ENCODE measurements at regions not wholly inside any gene's neighbourhood (a gene's known extent, or its start where the extent isn't known, plus 50 kb on each side); places are given as distances from the start of the nearest gene placed in this dataset.
A peak's percentile ranks its signal among the peaks of the same experiment; 100 is the strongest.

DNA sequence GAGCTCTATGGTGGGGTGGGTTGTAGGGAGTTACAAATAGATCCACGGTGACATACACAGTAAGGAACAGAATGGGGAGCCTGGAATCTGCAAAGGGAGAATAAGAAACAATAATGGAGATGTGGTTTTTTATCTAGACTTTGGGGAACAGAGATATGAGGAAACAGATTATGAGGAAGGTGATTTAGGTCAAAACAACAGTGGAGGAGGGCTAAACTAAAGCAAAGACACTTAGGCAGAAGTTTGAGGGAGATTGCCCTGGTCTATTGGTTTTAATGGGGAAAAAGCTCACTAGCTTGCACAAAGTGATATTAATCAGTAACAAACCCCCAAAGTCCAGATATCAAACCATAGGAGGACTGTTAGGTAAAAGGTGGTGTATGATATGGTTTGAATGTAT lies 144.5 kb upstream of the DYRK2 start:
- no peak for DNase-seq

DNA sequence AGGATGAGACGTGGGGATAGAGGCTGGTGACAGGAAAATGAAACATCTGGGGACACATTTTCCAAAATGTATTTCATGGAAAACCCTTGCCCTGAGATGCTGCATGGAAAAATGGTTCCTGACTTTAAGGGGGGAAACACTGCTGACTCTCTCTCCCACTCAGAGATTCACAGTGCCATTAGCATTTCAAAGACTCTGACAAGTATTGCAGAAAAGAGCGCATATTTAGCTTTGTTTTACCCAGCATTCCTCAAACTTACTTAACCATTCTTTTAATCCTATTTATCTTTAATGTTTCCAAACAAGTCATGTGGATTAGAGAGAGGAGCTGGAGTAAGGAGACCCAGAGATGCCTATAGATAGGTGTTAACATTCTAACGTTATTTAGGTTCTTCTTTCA lies 141.8 kb upstream of the DYRK2 start:
- DNase-seq: no peak

DNA sequence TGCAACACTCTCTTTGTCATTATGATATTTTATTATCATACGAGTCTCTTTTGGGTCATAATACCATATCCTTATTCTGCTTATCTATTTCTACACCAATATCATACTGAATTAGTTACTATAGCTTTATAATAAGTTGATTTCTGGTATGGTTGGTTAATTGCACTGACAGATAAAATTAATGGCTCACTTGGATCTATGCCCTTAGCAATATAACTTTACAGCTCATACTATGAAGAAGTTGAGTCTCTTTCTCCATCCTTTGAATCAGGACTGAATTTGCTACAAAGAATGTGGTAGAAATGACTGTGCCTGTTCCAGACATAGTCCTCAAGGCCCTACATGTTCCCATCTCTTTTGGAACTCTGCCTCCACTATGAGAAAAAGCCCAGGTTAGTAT lies 139.7 kb upstream of the DYRK2 start:
- DNase-seq: no peak

DNA sequence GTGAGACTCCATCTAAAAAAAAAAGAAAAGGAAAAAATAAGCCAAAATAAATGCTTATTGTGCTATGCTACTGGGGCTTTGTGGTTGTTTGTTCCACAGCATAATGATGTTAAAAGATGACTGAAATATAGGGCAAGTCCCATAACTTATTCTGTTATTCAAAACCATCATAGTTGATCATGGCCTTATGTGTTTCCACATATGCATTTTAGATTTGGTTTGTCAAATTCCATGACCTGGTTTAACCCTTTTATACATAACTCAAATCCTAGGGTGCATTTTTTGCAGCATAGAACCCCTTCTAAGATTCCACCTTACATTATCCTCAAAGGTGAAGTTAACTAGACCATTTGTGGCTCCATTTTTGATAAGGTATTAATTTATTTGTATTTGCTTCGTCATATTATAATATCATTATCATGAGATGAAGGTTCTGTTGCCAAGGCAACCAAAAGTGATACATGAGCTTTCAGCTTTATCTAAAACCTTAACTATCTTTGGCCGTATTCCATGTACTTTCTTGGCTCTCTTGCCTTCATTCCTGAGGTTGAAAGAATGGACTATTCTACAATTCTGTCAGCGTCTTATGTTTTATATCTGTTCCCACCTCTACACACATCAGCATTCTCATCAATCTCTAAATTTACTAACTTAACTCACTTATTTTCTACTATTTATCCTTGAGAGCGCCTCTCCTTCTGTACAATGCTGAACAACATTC lies 138.7 kb upstream of the DYRK2 start:
- no peak for DNase-seq

DNA sequence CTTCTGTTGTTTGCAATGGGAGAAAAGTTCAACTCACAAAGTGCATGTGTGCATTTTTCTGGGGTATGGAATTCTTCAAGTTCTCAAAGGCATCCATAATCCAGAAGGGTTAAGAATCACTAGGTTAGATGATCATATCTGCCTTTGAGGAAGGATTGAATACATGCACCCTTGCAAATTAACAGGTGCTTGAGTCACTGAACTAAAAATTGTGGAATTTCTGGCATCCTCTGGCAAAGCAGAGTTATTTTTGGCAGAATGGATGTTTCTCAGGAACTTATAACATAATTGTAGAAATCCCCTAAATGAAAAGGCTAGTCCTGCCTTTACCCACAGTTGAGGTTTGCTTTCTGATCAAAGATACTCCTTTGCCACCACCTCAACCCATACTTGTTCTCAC lies 136.5 kb upstream of the DYRK2 start:
- DNase-seq: no peak

DNA sequence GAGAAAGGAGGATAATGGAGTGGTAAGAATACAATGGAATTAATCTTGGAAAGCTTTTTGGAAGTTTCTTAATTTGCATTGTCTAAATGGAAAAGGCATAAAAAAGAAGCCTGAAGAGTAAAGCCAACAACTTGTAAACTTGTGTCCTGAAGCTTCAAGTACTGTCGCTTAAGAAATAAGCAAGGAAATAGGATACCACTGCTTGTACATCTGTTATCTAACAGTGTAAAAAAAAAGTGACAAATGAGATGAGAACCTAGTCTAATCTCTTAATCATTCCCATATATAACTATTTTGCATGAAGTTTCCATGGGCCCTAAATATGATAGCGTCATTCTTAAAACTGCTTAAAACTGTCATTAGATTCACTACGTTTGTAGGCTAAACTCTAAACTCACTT lies 134.0 kb upstream of the DYRK2 start:
- DNase-seq: no peak

DNA sequence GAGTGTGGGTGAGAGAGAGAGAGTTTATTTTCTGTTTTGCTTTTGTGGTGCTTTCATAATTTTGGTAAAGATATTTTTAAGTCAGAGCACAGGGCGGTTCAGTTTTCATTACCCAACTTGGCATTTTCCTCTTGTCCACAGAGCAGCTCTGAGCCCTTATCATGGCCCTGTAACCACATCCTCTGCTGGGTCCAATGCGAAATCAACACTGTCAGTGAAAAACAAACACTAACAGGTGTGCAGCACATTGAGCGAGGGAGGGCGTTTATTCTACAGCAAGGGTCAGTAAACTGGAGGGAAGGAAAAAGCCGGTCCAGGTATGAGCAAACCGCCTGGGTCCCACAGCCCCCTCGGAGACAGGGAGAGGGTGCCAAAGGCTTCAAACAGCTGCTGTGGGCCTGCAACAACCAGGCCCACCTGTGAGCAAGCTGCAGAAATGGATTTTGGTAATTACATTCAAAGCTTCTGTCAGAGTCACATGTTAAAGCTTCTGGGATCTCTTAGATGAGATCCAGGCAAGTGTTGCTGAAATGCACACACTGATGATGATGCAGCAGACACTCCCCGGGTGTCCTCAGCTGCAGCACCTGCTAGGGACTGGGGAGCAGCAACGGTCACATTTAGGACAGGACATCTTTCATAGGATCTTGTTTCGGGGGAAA lies 132.7 kb upstream of the DYRK2 start:
- DNase-seq: peak; percentile 76 to 95 (median 88)

DNA sequence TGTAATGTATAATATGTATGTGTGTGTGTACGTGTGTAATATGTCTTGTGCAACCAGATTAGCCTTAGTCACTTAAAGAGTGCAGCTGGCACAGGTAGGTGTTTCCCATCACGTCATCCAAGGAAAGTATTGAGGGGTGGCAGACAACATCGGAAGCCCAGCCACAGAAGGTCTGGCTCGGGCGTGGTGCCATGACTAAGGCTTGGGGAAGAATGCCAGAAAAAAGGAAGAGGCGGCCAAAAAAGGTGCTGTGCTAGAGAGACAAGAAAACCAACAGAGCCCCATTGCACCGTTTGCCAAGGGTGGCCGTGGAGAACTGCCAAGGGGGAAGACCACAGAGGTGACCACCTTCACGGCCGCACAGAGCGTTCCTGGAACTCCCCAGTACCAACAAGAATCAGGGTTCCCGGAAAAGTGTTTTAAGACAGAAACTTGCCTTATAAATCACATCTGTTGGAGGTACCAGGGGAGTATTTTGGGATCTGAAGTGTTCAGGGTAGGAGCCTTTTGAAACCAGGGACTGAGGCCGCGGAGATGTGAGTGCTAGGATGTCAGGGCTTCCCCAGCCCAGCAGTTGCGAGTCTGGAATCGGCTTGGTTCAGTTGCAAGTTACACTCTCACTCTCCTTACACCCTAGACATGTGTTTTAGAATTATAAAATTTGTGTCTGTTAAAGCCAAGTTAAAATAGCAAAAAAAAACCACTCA lies 131.2 kb upstream of the DYRK2 start:
- no peak for DNase-seq

DNA sequence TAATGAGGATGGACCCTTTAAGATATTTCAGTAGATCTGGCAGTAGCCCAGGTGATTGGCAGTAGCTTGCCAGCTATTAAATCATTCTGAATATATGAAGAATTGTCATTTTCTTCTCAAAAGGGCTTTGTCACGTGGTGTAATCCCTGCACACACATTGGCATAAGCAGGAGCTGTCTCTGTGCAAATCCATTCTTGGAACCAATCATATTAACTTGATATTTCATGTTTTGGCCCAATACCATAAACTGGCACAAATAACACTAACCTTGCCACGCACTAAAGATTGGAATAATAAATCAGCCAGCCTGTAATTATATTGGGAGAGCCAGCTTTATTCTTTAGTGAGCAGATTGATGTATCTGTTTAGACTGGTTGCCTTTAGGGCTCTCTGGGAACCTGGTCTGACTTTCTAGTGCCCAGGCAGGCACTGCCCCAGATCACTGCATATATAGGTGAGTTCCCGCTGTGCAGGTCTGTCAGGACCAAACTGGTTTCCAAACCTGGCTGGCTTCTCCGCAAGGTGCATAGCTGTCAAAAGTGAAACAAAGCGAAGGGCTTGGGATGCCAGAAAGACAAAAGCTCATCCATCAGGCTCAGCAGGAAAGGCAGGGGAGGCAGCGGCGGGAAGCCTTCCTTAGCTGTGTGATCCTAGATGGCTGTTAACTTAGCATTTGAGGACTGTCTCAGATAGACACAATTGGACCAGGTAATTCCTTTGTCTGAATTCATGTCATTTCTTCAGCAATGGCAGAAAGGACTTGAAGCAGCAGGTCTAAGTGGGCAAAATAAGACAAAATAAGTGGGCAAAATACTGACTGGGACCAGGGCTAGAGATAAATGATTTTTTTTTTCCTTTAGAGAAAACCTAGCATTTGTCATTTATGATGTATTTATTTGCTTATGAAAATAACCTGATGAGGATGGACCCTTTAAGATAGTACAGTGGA lies 128.8 kb upstream of the DYRK2 start:
- DNase-seq: peak; percentile 75 to 96 (median 86)

DNA sequence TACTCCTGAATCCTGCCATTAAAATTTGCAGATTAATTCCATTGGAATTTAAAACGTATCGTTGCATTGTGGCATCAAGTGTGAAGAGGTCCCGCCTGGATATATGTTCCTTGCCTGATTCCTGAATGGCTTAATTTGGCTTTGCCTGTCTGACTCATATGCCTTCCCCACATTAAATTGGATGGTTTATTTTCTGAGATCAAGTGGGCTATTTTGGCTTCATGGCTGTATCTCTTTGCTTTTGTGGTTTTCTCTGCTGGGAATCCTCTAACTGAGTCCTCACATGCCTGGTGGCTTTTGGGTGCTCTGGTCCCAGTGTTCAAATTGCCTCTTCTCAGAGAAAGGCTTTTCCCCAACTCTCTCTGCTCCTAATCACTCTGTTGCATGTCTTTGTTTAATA lies 127.9 kb upstream of the DYRK2 start:
- DNase-seq: peak; percentile 35 to 63 (median 45)

DNA sequence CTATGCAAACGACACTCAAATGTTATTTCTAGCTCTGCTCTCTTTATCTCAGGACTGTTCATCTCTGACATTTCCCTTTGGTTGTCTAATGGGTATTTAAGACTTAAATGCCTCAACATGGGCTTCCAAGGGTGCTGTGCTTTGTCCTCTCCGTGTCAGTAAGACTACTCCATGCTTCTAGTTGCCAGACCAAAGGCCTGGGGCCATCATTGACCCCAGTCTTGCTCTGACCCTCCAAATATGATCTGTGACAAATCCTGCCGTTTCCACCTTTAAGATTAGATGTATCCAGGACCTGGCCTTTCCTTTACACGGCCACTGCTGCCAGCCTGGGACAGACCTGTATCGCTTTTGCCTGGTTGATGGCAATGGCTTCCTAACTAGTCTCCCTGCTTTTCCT lies 126.3 kb upstream of the DYRK2 start:
- DNase-seq: no peak

DNA sequence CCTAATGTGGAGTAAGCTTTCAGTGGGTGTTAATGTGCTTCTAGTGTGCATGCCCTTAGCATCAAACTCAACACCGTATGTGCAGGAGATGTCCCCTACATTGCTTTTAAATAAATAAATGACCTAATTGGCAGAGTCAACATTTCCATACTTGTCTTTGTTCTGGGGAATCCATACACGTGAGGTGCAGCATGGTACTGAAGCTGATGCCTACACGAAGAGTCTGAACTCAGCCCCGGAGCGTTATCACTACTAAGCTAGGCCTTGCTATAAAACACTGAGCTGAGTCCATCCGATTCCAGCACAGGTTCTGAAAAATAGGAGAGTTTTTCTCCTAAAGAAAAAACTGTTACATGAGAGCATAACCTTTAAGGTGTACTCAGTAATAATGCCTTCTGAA lies 125.0 kb upstream of the DYRK2 start:
- DNase-seq: peak in 2 of 3 experiments; percentile 21 to 66

DNA sequence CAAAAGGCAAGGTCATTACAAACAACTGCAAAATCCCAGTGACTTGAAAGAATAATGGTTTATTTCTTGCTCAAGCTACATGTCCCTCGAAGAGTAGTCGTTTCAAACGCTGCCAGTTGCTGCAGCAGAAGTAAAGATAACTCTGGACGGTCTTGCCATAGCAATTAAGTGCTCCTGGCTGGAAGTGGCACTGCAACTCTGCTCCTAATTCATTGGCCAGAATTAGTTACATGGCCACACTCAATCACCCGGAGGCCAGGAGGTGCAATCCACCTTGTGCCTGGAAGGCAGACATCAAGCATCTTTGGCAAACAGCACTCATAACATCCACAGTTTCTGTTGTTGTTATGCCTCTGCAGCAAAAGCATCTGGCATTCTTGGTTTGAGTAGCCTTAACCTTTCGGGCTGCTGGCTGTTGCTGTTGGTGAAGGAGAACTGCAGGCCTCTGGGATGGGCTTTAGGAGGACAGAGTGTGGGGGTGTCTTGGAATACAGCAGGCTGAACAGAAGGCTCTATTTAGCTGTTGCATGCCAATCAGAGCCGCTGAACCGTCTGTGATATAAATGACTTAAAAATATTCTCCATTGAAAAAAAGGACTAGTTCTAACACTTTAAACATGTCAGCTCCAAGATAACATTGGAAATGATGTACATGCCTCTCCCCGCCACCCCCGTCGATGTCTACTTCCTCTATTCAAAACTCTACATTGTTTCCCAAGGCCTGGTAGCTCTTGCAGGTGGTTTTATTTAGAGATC lies 123.5 kb upstream of the DYRK2 start:
- DNase-seq: peak in 1 of 3 experiments; percentile 57

DNA sequence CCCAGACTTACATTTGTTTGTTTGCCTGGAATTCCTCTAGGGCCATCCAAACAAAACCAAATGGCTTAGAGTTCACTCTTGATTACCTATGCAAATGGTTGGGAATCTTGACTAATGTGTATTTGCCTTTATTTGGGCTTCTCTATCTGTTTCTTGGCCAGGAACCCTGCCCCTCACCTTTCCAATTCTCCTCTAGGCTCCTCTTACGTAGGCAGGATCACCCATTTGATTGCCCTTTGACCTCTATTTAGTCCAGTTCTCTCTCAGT lies 123.0 kb upstream of the DYRK2 start:
- no peak for DNase-seq

DNA sequence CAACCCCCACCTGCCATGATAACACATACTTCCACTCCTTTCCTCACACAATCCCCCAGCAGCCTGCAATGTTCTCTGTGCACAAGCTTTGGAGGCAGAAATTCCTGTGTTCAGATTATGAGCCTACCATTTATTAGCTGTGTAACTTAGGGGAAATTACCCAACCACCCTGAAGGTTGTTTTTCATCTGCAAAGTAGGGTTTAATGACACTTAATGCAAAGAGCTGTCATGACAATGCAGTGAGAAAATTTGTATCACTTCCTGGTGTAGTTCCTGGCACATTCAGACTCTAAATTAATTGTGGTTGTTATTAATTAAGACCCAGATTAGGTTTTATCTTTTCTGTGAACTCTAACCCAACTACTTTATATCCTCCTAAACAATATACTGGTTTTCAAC lies 122.4 kb upstream of the DYRK2 start:
- no peak for DNase-seq

DNA sequence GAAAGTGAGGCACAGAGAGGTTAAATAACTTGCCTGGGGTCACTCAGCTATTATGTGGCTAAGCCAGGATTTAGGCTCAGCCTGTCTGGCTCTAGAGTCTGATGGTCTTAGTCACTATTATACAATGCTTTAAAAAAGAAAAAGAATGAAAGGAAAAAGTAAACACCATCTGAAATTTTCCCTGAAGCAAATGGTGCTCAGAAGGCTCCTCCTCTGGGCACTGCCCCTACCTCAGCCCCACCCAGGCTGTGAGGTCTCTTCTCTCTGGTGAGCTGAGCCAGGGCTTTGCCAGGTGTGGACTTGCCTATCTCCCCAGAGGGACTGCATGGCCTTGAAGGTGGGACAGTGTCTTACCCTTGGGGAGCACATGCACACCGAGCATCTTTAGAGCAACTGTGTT lies 117.5 kb upstream of the DYRK2 start:
- no peak for DNase-seq

DNA sequence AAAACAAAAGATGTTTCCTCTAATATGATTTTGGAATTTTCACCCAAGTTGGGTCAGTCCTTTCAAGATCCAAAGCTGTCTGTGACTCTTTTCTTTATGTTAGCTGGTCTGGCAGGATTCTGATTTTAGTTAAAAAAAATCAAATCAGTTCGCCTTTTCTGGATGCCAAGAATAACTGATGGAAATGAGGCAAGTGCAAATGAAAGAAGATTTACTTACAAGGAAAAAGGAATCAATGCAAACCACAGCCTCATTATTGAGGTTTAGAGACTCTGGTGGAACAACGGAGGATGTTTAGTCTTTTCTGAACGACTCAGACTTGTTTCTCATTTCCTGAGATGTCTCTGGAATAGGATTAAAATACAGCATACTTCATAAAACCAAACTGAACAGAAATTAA lies 117.0 kb upstream of the DYRK2 start:
- no peak for DNase-seq

DNA sequence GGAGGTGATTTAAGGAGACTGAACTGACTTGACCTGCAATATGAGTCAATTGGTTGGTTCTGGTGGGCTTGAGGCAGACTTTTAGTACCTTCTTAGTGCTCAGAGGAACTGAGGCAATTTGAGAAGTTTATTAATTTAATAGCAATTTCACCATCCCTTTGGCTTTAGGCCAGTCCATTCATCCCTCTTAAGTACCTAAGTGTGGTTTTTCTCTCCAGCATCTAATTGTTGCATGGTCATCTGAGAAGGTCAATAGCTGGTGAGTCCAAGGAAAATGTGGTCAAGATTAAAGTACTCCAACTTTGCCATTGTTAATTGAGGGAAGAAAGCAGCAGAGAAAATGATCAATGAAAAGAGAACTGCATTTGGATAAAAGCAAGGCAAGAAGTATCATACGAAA lies 115.4 kb upstream of the DYRK2 start:
- peak in 1 of 3 experiments; percentile 62 for DNase-seq

DNA sequence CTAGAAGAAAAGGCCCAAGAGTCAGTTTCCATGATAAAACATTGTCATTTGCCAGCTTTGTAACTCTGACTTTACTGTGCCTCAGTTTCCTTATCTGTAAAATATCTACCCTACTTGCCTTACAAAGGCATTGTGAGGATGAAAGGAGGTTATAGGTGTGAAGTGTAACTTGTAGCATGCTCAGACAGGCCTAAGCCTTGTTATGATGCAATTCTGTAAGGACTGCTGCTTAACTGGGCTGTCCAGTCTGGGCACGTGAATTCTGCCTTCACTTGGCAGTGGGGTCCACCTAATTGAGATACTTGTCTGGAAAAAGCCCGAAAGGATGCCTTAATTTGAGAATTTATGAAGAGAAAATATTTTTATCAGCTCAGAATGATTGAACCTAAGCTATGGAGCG lies 114.5 kb upstream of the DYRK2 start:
- no peak for DNase-seq

DNA sequence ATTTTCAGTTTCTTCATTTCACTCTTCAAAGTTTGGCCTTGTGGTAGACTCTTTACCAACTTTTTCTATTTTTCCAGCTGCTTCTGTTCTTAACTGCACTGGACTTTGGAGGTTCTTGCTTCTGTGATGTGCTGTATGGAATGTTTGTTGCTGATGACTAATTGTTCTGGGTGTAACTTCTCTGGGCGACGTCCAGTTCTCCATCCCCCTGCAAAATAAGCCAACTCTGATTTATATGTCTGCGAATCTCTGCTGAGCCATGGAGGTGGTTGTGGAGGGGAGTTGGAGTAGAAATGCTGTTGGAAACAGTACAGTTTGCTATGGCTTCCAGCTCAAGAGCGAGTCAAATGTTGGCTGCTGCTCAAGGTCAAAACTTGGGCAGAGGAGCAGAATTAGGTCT lies 113.9 kb upstream of the DYRK2 start:
- no peak for DNase-seq

DNA sequence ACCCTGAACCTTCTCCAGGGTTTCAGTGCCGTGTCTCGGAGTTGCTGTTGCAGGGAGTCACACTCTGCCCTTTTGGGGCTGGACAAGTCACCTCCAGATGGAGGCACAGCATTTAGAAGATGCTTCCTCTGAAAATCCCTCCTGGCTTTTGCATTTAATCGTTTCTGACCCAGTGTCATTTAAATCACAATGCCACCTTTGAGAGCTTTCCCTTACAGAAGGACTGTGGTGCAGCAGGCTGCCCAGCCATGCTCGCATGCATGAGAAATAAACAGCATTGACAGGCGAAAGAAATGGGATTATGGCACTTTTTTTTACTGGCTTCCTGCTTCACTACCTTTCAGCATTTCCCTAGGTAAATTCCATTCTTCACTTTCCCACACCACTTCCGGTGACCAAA lies 113.4 kb upstream of the DYRK2 start:
- DNase-seq: no peak

DNA sequence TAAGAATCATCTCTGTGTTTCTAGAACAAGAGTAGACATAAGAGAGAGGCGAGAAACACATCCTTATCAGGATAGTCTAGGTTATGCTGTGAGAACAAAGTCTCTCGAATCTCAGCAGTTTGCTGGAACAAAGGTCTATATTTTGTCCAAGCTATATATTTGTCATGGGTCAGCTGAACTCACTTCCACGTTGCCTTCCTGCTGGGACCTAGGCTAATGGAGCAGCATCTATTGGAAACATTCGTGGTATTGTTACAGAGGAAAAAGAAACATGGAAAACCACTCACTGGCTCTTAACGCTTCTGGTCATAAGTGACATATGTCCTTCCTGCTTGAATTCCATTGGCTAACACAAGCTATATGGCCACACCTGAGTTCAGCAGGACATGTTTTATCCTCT lies 112.6 kb upstream of the DYRK2 start:
- no peak for DNase-seq

DNA sequence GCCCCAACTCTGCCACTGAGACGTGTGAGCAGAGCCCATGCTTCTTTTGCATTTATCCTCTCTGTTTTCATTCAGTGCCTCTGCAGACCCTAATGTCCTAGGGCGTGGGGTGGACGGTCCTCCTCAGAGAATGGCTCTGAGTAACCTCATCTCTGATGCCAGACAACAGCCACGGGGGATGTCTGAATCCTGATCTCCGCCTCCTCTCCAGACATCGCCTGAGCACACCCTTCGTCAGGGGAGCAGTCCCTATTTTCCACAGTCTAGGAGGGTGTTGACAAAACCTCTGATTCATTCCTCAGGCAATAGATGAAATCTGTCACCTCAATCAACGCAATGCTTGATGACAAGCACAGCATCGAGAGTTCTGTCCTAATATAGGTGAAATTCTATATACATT lies 109.2 kb upstream of the DYRK2 start:
- DNase-seq: no peak
